ENCODE measurements at regions not wholly inside any gene's neighbourhood (a gene's known extent, or its start where the extent isn't known, plus 50 kb on each side); places are given as distances from the start of the nearest gene placed in this dataset.

DNA sequence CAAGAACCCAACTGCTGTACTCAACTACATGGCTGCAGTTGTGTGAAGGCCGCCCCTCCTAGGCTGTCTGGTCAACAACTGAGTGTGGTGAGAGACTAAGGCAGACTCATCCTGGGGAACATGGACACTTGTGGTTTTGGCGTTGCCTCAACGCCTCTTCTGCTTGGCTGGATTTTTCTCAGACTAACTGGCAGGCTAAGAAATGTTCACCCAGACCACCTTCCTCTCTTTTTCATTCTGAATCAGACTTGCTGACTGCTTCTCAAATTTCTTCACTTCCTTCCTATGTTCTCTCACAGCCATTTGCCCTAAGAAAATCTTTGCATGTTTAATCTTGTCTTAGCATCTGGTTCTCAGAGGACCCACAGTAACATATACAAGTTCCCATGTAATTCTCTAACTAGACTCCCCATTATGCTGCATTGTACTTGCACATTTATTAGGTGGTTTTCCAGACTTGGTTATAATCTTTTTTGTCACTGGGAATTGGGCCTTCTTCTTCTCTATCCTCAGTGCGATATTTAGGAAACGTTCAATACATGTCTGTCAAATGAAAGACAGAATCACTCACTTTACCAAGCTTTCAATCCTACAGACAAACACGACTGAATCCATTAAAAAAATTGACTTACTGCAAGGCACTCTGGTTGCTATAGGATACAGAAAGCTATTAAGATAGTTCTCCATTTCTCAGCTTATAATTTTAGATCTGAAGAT is 327.6 kb downstream of the CCER1 start:
- H3K27ac ChIP-seq: no peak overlapping the region
- H3K27me3 ChIP-seq: no peaks in the 10 kb centered on the region
- H3K36me3 ChIP-seq: no peaks in the 10 kb centered on the region
- H3K4me3 ChIP-seq: no peak overlapping the region
- DNase-seq: no peak
- no peaks in the 10 kb centered on the region for H3K4me1 ChIP-seq
- TF ChIP-seq, protein P1, sequence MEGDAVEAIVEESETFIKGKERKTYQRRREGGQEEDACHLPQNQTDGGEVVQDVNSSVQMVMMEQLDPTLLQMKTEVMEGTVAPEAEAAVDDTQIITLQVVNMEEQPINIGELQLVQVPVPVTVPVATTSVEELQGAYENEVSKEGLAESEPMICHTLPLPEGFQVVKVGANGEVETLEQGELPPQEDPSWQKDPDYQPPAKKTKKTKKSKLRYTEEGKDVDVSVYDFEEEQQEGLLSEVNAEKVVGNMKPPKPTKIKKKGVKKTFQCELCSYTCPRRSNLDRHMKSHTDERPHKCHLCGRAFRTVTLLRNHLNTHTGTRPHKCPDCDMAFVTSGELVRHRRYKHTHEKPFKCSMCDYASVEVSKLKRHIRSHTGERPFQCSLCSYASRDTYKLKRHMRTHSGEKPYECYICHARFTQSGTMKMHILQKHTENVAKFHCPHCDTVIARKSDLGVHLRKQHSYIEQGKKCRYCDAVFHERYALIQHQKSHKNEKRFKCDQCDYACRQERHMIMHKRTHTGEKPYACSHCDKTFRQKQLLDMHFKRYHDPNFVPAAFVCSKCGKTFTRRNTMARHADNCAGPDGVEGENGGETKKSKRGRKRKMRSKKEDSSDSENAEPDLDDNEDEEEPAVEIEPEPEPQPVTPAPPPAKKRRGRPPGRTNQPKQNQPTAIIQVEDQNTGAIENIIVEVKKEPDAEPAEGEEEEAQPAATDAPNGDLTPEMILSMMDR (IDR thresholded peaks at IDR 0.05): no peak
- no peak for TF ChIP-seq POLR2A (IDR thresholded peaks at IDR 0.05)
- no peaks in the 10 kb centered on the region for H3K9me3 ChIP-seq

DNA sequence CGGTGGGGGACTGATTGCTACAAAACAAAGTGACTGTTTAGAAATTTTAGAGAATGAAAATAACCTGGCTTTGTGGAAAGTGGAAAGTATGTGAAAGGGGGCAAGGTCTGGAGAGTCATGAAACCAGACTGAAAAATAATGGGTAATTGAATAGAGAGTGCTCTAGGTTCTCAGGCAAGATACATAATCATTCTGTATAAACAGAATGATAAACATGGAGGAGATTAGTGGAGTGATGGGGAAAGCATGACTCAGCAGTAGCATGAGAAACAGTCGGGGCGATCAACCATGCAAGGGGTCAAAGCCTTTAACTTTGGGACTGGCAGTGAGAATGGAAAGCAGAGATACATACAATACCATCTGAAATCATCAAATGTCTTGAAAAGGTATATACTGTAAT is 332.5 kb downstream of the CCER1 start:
- TF ChIP-seq, protein P1 (IDR thresholded peaks at IDR 0.05): no peak
- TF ChIP-seq POLR2A (IDR thresholded peaks at IDR 0.05): no peak
- DNase-seq: no peak
- Histone ChIP-seq H3K27me3 (no peaks in the 10 kb centered on the region), H3K27ac (no peak overlapping the region), H3K4me3 (no peak overlapping the region), H3K4me1 (no peaks in the 10 kb centered on the region), H3K9me3 (no peaks in the 10 kb centered on the region), H3K36me3 (no peaks in the 10 kb centered on the region)

DNA sequence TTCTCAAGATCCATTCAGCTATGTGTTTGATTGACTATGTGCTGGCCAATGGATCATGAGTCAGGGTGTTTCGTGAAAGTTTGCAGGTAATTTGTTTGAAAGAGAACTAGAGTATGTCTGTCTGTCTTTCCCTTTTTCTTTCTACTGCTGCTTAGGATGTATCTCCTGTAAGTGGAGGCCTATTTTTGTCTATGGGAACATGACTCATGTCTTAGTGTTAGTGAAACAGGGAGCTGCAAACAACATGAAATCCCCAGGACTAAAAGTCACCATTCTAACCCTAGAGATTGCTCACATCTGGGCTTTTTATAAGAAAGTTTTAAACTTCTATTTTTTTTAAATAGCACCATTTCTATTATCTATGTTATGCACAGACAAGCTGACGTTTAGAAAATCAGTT is 333.0 kb downstream of the CCER1 start:
- H3K36me3 ChIP-seq: no peaks in the 10 kb centered on the region
- H3K27ac ChIP-seq: no peak overlapping the region
- H3K27me3 ChIP-seq: no peaks in the 10 kb centered on the region
- H3K4me3 ChIP-seq: no peak overlapping the region
- no peaks in the 10 kb centered on the region for H3K9me3 ChIP-seq
- no peak for DNase-seq
- H3K4me1 ChIP-seq: no peaks in the 10 kb centered on the region
- TF ChIP-seq, protein P1 (IDR thresholded peaks at IDR 0.05): no peak
- TF ChIP-seq POLR2A (IDR thresholded peaks at IDR 0.05): no peak

DNA sequence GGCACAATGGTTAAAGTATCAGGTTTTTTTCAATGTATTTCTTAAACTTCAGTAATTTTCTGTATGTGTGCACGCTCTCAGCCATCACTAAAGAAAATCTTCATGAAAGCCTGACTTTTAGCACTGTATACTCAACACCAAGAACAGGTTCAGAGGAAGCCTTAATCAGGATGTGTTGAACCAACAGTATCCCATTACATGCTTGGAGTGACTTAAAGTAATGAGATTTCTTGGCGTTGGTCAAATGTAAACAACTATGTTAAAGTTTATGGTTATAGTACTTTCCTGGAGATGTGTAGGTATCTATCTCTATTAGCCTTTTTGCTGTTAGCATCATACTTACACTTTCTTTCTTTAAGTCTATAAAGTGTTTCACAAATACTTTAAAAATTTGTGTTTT is 335.0 kb downstream of the CCER1 start:
- no peak for DNase-seq
- Histone ChIP-seq H3K36me3 (no peaks in the 10 kb centered on the region), H3K4me3 (no peak overlapping the region), H3K4me1 (no peaks in the 10 kb centered on the region), H3K27me3 (no peaks in the 10 kb centered on the region), H3K27ac (no peak overlapping the region), H3K9me3 (no peaks in the 10 kb centered on the region)
- no peak for TF ChIP-seq POLR2A (IDR thresholded peaks at IDR 0.05)
- TF ChIP-seq, protein P1 (IDR thresholded peaks at IDR 0.05): no peak

DNA sequence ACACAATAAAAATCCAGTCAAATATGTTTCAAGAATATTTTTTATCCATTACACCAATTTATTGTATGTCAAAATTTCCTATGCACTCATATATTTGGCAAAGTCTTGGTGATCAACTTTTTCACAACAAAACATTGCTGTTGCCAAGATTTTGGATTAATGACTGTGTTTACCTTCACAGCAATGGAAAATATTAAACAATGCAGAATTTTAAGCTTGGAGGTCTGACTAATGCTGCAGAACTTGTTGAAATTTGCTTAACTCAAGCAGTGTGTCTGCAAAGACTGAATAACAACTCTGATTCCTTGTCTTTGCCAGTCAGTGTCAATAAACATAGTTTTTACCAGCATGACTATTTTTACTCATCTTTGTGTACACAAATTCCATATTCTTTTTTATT is 336.4 kb downstream of the CCER1 start:
- H3K27me3 ChIP-seq: no peaks in the 10 kb centered on the region
- no peaks in the 10 kb centered on the region for H3K4me1 ChIP-seq
- no peak for TF ChIP-seq POLR2A (IDR thresholded peaks at IDR 0.05)
- TF ChIP-seq, protein P1 (IDR thresholded peaks at IDR 0.05): no peak
- no peaks in the 10 kb centered on the region for H3K9me3 ChIP-seq
- H3K4me3 ChIP-seq: no peak overlapping the region
- H3K36me3 ChIP-seq: no peaks in the 10 kb centered on the region
- no peak overlapping the region for H3K27ac ChIP-seq
- DNase-seq: no peak

DNA sequence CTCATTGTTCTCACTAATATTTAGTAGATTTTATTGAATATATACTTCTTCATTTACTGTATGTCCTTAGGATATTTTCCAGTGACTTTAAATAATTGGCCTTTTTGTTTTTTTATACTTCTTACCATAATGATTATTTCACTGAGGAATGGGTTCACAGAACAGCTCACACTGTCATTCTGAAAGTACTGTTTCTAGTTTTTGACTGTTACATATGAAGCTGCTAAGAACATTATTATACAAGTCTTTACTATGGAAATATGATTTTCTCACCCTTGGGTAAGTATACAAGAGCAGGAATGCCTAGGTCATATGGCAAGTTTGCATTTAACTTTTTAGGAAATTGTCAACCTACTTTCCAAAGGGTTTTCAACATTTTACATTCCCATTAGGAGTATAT is 343.1 kb downstream of the CCER1 start:
- Histone ChIP-seq H3K4me3 (no peak overlapping the region), H3K4me1 (no peaks in the 10 kb centered on the region), H3K36me3 (no peaks in the 10 kb centered on the region), H3K27ac (no peak overlapping the region), H3K27me3 (no peaks in the 10 kb centered on the region), H3K9me3 (no peaks in the 10 kb centered on the region)
- DNase-seq: no peak
- TF ChIP-seq, protein P1 (IDR thresholded peaks at IDR 0.05): no peak
- TF ChIP-seq POLR2A (IDR thresholded peaks at IDR 0.05): no peak
